SK-MEL-5 (cell line): ENCODE measurements at regions not wholly inside any gene's neighbourhood (a gene's known extent, or its start where the extent isn't known, plus 50 kb on each side); places are given as distances from the start of the nearest gene placed in this dataset.
"Not testable (repeated sequence)": the region's sequence is repeated elsewhere in the genome, so short reads cannot be mapped to it uniquely, and the experiment has no call there.

Experiments used
- DNase-seq: peaks from one replicate; pipeline ENCODE4 v3.0.0-alpha.2; 2016; ENCODE audit warnings: low read depth, low spot score
- in situ Hi-C: cut with HindIII; loops from 2 replicates; pipeline ENCODE4 v1.10.0; 2016; ENCODE audit warnings: low sequenced_read_pairs, high pct_unique_total_duplicates, low pct_unique_long_range_greater_than_20kb

DNA sequence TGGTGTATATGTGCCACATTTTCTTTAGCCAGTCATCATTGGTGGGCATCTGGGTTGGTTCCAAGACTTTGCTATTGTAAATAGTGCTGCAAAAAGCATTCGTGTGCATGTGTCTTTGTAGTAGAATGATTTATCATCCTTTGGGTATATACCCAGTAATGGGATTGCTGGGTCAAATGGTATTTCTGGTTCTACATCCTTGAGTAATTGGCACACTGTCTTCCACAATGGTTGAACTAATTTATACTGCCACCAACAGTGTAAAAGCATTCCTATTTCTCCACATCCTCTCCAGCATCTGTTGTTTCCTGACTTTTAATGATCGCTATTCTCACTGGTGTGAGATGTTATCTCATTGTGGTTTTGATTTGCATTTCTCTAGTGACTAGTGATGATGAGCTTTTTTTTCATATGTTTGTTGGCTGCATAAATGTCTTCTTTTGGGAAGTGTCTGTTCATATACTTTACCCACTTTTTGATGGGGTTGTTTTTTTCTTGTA is 264.6 kb upstream of the ETAA1 start:
- in situ Hi-C loops, DNase-seq: not testable (repeated sequence)

GRCh38 chr2:67135208-67135607 is 261.9 kb upstream of the ETAA1 start:
- no peak for DNase-seq
- in situ Hi-C loops = no loop called here

DNA sequence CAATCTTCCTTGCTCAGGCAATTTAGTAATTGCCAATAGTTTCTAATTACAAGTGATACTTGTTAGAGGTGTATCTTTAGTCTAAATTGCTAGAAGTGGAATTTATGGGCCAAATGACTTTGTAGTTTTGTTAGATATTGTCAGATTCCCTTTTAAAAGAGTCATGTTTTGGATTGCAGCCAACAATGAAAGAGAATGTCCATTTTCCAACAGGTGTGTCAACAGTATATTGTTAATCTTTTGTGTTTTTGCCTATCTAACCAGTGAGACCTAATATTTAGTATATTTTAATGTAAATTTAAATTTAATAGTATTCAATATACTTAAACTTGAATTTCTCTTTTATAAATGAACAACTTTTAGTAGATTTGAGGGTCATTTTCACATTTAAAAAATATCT is 259.4 kb upstream of the ETAA1 start:
- no peak for DNase-seq
- in situ Hi-C loops = no loop called here

DNA sequence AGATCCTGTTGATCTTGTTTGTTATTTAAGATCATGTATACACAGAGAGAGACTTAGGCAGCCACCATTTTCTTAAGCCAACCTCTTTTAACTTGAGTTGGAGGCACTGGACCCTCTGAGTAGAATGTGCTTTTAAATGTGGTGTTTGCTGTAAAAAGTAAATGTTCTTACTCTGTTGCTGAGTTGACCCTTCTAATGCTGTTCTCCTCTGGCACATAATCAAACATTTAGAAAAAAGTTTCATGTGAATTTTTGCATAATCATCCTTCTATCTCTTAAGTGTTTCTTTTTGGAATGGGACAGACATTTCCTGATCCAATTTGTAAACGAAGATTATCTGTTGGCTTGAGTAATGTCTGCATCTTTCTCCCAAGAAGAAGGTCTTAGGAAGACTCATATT is 255.1 kb upstream of the ETAA1 start:
- in situ Hi-C loops = no loop called here
- no peak for DNase-seq

DNA sequence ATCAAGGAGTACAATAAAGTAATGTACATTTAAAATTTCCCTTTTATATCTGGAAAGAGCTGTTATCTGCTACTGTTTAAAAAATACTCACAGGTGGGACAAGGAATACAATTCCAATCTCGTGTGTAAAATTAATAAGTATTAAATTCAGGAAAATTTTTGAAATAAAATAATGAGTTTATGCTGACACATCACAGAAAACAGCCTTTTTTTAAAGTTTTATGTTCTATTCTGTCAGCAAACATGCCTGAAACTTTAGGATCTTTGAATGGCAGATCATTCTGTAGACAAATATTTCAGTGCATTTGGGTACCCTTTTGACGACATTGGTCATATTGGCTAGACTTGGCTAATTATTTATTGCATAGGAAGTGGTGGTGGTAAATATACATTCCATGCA is 254.4 kb upstream of the ETAA1 start:
- DNase-seq = no peak
- in situ Hi-C loops = no loop called here

GRCh38 chr2:67145851-67146250 is 251.3 kb upstream of the ETAA1 start:
- no peak for DNase-seq
- in situ Hi-C loops = no loop called here

GRCh38 chr2:67156796-67157195 is 240.3 kb upstream of the ETAA1 start:
- DNase-seq = peak; percentile 89
- in situ Hi-C loops = no loop called here

GRCh38 chr2:67158718-67159117 is 238.4 kb upstream of the ETAA1 start:
- DNase-seq = no peak
- in situ Hi-C loops = no loop called here

GRCh38 chr2:67159929-67160328 is 237.2 kb upstream of the ETAA1 start:
- DNase-seq = no peak
- in situ Hi-C loops = no loop called here

DNA sequence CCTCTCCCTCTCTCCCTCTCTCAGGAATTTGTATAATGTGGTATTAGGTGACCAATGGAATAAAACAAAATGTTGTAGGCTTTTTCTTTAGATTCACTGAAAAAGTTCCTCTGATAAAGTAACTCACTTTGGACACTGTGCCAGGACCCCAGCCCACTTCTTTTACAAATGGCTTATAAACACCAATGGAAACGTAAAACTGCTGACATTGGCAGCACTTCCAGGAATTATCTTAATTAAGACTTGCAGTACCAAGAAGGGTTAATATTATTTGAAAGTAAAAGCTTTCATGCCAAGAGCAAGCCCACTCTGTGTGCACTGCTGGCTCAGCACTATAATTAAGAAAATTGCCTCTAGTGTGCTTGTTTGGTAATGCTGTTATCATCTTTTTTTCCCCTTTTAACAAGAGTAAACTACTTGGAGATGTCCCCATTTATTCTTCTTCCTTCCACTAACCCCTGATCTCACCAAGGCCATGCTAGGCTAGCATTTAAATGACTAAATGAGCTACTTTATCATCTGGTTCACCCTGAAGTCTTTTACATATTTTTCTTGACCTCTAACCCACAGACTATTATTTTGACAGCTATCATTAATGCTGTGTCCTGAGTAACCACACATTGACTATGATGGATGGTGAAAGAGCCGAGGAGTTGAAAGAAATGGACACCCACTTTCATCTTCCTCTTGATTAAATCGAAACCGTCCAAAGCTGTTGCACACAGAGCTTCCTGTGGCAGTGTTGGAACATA is 232.2 kb upstream of the ETAA1 start:
- DNase-seq = no peak

GRCh38 chr2:67165523-67165990 is 231.6 kb upstream of the ETAA1 start:
- no peak for DNase-seq

More for the DNA sequence above, 232.2 kb upstream of the ETAA1 start:
- in situ Hi-C loops = no loop called here

DNA sequence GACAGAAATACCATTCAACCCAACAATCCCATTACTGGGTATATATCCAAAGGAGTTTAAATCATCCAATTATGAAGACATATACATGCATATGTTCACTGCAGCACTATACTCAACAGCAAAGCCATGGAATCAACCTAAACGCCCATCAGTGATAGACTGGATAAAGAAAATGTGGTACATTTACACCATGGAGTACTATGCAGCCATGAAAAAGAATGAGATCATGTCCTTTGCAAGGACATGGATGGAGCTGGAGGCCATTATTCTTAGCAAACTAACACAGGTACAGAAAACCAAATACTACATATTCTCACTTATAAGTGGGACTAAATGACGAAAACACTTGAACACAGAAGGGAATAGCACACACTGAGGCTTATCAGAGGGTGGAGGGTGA is 230.6 kb upstream of the ETAA1 start:
- in situ Hi-C loops, DNase-seq: not testable (repeated sequence)

More at GRCh38 chr2:67165523-67165990, 231.6 kb upstream of the ETAA1 start:
- in situ Hi-C loops = no loop called here

GRCh38 chr2:67169417-67170140 is 227.6 kb upstream of the ETAA1 start:
- DNase-seq = no peak
- in situ Hi-C loops = no loop called here

GRCh38 chr2:67179526-67179925 is 217.6 kb upstream of the ETAA1 start:
- DNase-seq = no peak
- in situ Hi-C loops = no loop called here

DNA sequence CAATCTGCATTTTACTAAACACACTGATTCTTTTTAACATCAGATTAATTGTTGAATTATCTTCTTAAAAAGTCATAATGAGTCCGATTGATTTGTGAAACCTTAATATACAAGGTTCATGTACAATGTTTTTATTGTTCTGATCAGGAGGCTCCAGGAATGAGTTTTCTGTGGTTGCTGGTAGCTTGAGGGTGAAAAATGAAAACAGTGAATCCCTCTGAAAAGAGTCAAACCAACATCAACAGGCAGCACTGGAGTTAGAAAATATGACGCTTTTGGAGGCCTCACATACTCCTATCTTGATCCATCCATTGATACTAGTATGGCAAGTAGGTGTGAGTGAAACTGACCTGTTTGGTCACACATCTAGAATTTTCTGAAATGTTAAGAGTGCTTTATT is 216.3 kb upstream of the ETAA1 start:
- in situ Hi-C loops = no loop called here
- DNase-seq = peak; percentile 97

GRCh38 chr2:67182884-67183283 is 214.2 kb upstream of the ETAA1 start:
- no peak for DNase-seq
- in situ Hi-C loops = no loop called here

DNA sequence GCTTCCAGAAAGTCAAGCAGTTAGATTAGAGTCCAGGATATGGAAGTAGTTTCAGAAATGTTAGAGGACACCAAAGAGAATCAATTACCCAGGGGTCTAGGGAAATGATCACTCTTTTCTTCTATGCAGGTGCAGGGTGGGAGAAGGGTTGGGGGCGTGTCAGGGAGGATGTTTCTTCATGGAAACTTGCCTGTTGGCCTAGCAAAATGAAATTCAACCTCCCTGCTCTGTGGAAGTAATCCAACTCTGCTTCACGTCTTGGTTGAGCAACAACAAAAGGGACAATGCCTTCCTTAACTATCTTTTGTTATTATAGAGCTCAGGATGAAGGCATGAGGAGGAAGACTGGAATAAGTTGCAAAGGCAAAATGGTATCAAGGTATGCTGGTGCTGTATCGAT is 210.8 kb upstream of the ETAA1 start:
- in situ Hi-C loops = no loop called here
- no peak for DNase-seq

GRCh38 chr2:67186871-67187270 is 210.3 kb upstream of the ETAA1 start:
- no peak for DNase-seq
- in situ Hi-C loops = no loop called here

GRCh38 chr2:67195327-67195726 is 201.8 kb upstream of the ETAA1 start:
- in situ Hi-C loops, DNase-seq: not testable (repeated sequence)
